COLO668 (cell line): ENCODE measurements at regions not wholly inside any gene's neighbourhood (a gene's known extent, or its start where the extent isn't known, plus 50 kb on each side); places are given as distances from the start of the nearest gene placed in this dataset.
"Not testable (repeated sequence)": the region's sequence is repeated elsewhere in the genome, so short reads cannot be mapped to it uniquely, and the experiment has no call there.

Experiments used
- DNase-seq: peaks from one replicate; lab custom pipeline; 2025; ENCODE audit not compliant: unreplicated experiment; lab: John Stamatoyannopoulos, UW

DNA sequence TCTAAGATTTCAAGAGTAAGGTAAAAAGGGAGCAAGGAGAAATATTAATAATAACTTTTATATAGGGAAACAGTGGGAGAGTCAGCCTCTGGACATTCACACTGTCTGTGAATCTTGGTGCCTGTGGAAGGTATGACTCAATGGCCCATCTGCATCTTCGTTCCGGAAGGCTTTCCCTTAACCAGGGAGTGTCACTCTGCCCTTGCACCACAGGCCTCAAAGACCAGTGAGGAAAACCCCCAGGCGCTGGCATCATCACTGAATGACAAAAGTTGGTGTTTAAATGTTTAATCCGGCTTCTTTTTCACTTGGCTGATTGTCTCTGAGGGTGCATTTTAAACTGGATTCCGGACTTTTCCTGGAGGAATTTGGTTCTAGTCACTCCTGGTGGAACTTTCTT is 522.4 kb upstream of the TLE4 start:
- no peak for DNase-seq

DNA sequence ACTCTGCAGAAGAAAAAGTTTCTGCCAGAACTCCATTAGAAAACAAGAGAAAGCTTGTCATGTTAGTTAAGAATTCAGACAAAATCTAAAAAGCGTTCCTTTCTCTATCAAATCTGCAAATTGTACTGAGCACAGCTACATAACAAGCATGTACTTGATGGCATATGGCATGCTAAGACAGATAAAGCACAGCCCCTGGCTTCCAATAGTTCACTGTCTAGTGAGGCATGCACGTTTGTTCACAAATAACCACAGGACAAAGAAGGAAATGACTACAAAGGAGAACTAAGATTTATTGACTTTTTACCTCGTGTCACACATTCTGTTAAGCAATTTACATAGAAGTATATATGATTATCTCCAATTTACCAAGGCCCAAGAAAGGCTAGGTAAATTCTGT is 518.2 kb upstream of the TLE4 start:
- DNase-seq = no peak

DNA sequence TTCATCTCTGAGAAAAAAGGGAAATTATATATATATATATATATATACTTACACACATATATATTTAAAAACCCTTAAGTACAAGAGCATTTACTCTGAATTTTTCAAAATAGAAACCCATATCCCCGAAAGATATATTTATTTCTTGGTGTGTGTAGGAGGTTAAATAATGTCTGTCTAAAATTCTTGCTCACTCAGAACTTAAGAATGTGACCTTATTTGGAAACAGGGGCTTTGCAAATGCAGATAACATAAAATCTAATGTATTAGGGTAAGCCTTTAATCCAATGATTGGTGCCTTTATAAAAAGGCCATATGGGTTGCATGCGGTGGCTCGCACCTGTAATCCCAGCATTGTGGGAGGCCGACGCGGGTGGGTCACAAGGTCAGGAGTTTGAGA is 517.3 kb upstream of the TLE4 start:
- DNase-seq = no peak

GRCh38 chr9:79056041-79056440 is 515.7 kb upstream of the TLE4 start:
- DNase-seq = no peak

DNA sequence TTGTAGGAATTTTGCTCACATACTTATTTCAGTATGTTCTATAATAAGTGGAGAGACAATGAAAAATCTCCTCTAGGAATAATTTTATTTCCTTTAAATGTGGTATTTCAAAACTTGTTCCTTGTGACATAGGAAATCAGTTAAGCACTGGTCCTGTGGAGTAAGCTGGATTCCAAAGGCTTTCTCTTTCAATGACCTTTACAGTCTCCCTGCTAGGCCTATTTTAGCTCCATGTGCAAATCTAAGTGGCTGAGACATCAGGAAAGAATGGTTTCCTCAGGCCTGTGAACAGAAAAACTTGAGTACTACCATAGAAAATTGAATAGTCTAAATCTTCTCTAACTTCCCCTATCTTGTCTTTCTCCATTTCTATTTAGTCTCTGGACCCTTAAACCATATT is 514.2 kb upstream of the TLE4 start:
- no peak for DNase-seq

GRCh38 chr9:79060766-79061165 is 511.0 kb upstream of the TLE4 start:
- DNase-seq = no peak

DNA sequence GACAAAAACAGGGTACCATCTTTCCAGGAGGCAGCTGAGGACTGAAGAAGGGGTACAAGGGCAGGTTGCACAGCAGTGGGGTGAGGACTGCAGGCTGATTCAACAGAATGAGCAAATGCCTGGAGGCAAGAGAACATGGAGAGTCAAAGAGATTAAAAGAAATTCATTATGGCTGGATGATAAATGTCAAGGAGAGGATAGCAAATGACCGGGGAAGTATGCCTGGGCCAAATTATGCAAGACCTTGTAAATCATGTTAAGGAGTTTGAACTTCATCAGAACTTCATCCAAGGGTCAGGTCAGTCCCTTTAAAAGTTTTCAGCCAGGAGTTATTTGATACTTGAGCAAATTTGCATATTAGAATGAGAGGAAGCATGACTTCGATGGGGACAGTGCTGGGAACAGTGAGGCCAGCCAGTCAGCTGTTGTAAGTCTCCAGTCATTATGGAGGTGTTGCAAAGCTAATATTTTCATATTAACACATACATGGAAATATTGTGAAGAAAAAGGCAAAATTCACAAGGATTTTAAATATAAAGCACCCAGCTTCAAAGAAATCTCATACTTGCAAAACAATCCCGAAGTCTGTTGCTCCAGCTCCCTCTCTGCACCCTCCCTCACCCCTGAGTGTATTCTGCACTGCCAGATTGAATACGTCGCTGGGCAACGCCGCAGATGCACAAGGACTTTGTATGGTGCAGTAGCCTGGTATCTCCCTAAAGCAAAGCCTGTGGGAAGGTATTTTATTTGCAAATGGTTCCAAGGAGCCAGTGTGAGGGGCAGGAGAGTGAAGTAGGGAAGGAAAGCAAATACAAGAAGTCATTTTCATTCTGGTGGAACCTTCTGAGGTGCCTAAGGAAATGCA is 509.8 kb upstream of the TLE4 start:
- no peak for DNase-seq

DNA sequence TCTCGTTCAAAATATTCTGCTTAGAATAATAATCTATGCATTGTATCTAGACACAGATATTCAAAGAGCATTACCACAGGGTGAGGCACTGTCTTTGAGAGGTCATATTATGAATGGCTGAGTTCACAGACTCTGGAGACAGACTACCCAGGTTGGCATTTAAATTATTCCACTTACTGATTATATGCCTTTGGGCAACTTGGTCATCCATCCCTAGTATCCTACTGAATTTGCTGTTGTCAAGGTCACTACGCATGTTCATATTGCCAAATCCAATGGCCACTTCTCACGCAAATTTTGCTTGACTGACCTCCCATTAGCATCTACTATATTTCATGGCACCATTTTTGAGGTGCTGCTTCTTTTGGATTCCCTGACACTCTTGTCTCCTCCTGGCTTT is 498.6 kb upstream of the TLE4 start:
- no peak for DNase-seq

GRCh38 chr9:79080536-79080935 is 491.2 kb upstream of the TLE4 start:
- no peak for DNase-seq

GRCh38 chr9:79083621-79084020 is 488.1 kb upstream of the TLE4 start:
- no peak for DNase-seq

DNA sequence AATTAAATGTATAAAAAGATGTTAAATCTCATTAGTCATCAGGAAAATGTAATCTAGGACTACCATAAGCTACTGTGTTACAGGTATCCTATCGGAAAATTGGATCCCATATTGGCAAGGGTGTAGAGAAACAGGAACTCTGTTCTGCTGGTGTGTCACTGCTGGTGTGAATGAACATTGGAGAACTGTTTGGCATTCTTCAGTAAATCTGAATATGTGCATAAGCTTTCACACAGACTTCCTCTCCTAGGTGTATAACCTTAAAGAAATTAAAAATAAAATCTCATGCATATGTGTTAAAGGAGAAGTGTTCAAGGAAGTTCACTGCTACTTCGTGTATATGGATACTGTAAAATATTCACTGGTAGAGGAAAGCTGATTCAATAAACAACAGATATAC is 484.6 kb upstream of the TLE4 start:
- no peak for DNase-seq

DNA sequence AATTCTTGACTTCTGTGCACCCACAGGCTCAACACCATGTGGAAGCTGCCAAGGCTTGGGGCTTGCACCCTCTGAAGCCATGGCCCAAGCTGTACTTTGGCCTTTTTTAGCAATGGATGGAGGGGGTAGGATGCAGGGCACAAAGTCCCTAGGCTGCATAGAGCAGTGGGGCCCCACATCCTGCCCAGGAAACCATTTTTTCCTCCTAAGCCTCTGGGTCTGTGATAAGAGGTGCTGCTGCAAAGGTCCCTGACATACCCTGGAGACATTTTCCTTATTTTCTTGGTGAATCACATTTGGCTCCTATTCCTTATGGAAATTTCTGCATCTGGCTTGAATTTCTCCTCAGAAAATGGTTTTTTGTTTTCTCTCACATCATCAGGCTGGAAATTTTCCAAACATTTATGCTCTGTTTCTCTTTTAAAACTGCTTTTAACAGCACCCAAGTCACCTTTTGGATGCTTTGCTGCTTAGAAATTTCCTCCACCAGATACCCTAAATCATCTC is 482.7 kb upstream of the TLE4 start:
- no peak for DNase-seq

DNA sequence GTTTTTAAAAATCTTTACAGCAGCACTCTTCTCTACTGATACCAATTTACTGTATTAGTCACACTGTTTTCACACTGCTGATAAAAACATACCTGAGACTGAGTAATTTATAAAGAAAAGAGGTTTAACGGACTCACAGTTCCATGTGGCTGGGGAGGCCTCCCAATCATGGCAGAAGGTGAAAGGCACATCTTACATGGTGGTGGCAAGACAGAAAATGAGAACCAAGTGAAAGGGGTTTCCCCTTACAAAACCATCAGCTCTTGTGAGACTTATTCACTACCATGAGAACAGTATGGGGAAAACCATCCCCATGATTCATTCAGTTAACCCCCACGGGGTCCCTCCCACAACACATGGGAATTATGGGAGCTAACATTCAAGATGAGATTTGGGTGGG is 481.9 kb upstream of the TLE4 start:
- DNase-seq = not testable (repeated sequence)

DNA sequence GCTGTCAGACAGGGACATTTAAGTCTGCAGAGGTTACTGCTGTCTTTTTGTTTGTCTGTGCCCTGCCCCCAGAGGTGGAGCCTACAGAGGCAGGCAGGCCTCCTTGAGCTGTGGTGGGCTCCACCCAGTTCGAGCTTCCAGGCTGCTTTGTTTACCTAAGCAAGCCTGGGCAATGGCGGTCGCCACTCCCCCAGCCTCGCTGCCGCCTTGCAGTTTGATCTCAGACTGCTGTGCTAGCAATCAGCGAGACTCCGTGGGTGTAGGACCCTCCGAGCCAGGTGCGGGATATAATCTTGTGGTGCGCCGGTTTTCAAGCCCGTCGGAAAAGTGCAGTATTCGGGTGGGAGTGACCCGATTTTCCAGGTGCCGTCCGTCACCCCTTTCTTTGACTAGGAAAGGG is 468.5 kb upstream of the TLE4 start:
- DNase-seq = not testable (repeated sequence)

DNA sequence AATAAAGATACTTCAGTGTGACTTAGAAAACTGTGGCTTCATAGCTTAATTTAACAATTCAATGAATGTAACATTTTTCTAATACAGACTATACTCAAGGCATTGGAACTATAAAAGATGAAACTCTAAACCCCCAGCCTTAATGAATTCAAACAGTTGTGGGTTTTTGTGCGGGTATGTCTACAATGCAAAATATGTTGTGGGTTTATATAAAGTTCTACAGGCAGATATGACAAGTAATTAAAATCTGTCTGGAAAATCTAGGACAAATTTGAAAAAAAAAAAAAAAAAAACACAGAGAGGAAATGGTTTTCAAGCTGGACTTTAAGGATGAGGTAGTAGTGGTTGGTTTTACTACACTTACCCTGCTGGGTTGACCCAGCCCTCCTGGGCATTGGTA is 467.5 kb upstream of the TLE4 start:
- no peak for DNase-seq

GRCh38 chr9:79104951-79105350 is 466.8 kb upstream of the TLE4 start:
- DNase-seq = no peak

DNA sequence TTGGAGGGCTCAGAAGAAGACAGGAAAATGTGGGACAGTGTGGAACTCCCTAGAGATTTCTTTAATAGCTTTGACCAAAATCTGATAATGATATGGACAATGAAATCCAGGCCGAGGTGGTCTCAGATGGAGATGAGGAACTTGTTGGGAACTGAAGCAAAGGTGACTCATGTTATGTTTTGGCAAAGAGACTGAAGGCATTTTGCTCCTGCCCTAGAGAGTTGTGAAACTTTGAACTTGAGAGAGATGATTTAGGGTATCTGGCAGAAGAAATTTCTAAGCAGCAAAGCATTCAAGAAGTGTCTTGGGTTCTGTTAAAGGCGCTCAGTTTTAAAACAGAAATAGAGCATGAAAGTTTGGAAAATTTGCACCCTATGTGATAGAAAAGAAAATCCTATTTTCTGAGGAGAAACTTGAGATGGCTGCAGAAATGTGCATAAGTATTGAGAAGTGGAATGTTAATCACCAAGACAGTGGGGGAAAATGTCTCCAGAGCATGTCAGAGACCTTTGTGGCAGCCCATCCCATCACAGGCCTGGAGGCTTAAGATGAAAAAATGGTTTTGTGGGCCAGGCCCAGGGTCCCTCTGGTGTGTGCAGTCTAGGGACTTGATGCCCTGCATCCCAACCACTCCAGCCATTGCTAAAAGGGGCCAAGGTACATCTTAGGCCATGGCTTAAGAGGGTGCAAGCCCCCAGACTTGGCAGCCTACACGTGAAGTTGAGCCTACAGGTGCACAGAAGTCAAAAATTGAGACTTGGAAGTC is 463.7 kb upstream of the TLE4 start:
- DNase-seq = no peak

- DNase-seq = no peak
These were observed 460.1 kb upstream of the TLE4 start for GRCh38 chr9:79111653-79112052.

DNA sequence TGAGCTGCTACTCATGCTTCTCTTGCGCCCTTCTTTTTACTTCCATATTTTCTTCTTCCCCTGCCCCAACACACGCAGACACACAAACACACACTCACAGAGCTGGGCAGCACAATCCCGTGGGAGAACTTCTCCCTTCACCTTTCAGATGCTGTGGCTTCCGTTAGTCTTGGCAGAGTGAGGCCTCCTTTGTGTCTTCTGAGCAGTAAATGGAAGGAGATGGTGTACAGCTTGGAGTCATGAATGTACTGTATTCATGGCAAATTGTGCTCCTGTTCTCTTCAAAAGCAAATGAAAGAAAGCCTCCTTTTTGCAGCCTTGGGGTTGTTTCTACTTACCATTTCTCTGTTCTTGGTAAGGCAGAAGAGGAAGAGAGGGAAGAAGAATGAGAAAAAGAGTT is 456.6 kb upstream of the TLE4 start:
- DNase-seq = no peak

DNA sequence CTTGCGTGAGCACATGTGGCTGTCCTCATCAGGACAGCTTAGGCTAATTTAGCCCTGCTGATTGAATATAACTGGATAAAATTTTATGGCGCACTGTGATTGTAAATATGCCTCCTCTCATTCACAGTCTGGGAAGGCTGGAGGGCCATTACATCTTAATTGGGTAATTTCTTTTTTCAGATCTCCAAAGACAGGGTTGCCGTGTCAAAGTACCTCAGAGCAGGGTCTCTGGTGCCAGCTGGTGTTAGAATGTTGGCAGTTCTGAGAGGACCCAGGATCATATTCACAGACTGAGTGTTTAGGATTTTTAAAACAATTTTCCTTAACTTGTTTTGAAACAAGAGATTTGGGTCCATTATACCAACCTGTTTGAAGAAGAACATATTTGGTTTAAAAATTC is 455.7 kb upstream of the TLE4 start:
- no peak for DNase-seq

- no peak for DNase-seq
These were observed 455.1 kb upstream of the TLE4 start for GRCh38 chr9:79116709-79117108.

DNA sequence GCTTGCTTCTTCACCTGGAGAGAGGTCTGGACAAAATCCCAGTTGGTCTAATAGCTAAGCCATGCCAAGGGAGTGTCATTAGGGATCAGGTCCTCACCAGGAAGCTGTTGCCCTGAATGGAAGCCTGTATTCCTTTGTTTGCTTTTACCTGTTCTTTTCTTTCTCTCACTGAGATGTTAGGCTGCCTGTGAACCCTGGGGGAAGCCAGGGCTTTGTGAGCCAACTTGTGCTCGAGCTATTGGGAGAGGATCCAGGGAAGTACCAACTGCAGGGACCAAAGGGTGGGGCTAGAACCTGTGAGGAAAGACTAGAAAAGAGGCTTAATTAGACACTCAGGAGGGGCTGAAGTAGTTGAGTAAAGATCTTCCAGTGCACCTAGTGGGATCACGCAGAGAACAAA is 451.2 kb upstream of the TLE4 start:
- no peak for DNase-seq
